ENCODE measurements at regions not wholly inside any gene's neighbourhood (a gene's known extent, or its start where the extent isn't known, plus 50 kb on each side); places are given as distances from the start of the nearest gene placed in this dataset.

GRCh38 chr6:23608931-23609435, 517.0 kb upstream of the NRSN1 start:
- Histone ChIP-seq H3K36me3 (no peaks in the 10 kb centered on the region), H3K27me3 (no peaks in the 10 kb centered on the region), H3K9me3 (peaks cover 0 to 4% (median 0%) of the 10 kb centered on the region in 4 donors), H3K27ac (no peak overlapping the region), H3K4me3 (no peak overlapping the region), H3K4me1 (peaks cover 0 to 5% (median 0%) of the 10 kb centered on the region in 4 donors)
- 72 to 88% methylated on average over 5 of the region's 5 CpGs for WGBS, 2 donors
- DNase-seq = no peak
- TF ChIP-seq POLR2AphosphoS5 (IDR thresholded peaks at IDR 0.05) (no peak), POLR2A (IDR thresholded peaks at IDR 0.05) (no peak), CTCF (IDR thresholded peaks at IDR 0.05) (no peak), EP300 (IDR thresholded peaks at IDR 0.05) (no peak)
- intact Hi-C loops (cut with DNase I) = no loop called here

GRCh38 chr6:23611776-23612381, 514.1 kb upstream of the NRSN1 start:
- no peaks in the 10 kb centered on the region for H3K27me3 ChIP-seq
- WGBS, 2 donors = 75 to 83% methylated on average over 6 of the region's 6 CpGs

GRCh38 chr6:23618366-23618765, 507.6 kb upstream of the NRSN1 start:
- Histone ChIP-seq H3K27me3 (no peaks in the 10 kb centered on the region), H3K9me3 (no peaks in the 10 kb centered on the region), H3K36me3 (no peaks in the 10 kb centered on the region), H3K27ac (no peak overlapping the region), H3K4me3 (no peak overlapping the region), H3K4me1 (no peaks in the 10 kb centered on the region)
- intact Hi-C loops (cut with DNase I) = no loop called here
- no peak for TF ChIP-seq POLR2A (IDR thresholded peaks at IDR 0.05)
- TF ChIP-seq POLR2AphosphoS5 (IDR thresholded peaks at IDR 0.05) = no peak
- no peak for TF ChIP-seq CTCF (IDR thresholded peaks at IDR 0.05)
- TF ChIP-seq EP300 (IDR thresholded peaks at IDR 0.05) = no peak
- DNase-seq = no peak

More at GRCh38 chr6:23611776-23612381, 514.1 kb upstream of the NRSN1 start:
- Histone ChIP-seq H3K36me3 (no peaks in the 10 kb centered on the region), H3K4me3 (no peak overlapping the region), H3K27ac (no peak overlapping the region), H3K4me1 (peaks cover 0 to 5% (median 0%) of the 10 kb centered on the region in 4 donors), H3K9me3 (no peaks in the 10 kb centered on the region)
- DNase-seq = no peak
- TF ChIP-seq CTCF (IDR thresholded peaks at IDR 0.05) = no peak
- no peak for TF ChIP-seq POLR2AphosphoS5 (IDR thresholded peaks at IDR 0.05)
- TF ChIP-seq POLR2A (IDR thresholded peaks at IDR 0.05) = no peak
- TF ChIP-seq EP300 (IDR thresholded peaks at IDR 0.05) = no peak
- intact Hi-C loops (cut with DNase I) = no loop called here

GRCh38 chr6:23620911-23621401, 505.1 kb upstream of the NRSN1 start:
- intact Hi-C loops (cut with DNase I) = no loop called here
- Histone ChIP-seq H3K9me3 (no peaks in the 10 kb centered on the region), H3K4me3 (no peak overlapping the region), H3K36me3 (no peaks in the 10 kb centered on the region), H3K27ac (no peak overlapping the region), H3K4me1 (no peaks in the 10 kb centered on the region), H3K27me3 (no peaks in the 10 kb centered on the region)
- no peak for TF ChIP-seq CTCF (IDR thresholded peaks at IDR 0.05)
- TF ChIP-seq POLR2A (IDR thresholded peaks at IDR 0.05) = no peak
- no peak for TF ChIP-seq EP300 (IDR thresholded peaks at IDR 0.05)
- TF ChIP-seq POLR2AphosphoS5 (IDR thresholded peaks at IDR 0.05) = no peak
- WGBS, 2 donors = 56 to 65% methylated on average over 5 of the region's 5 CpGs
- DNase-seq = no peak

All from sigmoid colon (tissue), 6 donors.